ENCODE measurements at regions not wholly inside any gene's neighbourhood (a gene's known extent, or its start where the extent isn't known, plus 50 kb on each side); places are given as distances from the start of the nearest gene placed in this dataset.

GRCh38 chr2:83022631-83023210, 1436.4 kb downstream of the SUCLG1 start:
- no peak for TF ChIP-seq EZH2 (IDR thresholded peaks at IDR 0.05; ENCODE audit: low read length, unreplicated experiment)
- no peak for TF ChIP-seq CTCF (conservative IDR thresholded peaks at IDR 0.05; ENCODE audit: low read depth, low read length)
- no peak for TF ChIP-seq EZH2phosphoT487 (IDR thresholded peaks at IDR 0.05; ENCODE audit: borderline replicate concordance, low read length)
